Naive thymus-derived CD4-positive, alpha-beta T cell (primary cell): ENCODE measurements at regions not wholly inside any gene's neighbourhood (a gene's known extent, or its start where the extent isn't known, plus 50 kb on each side); places are given as distances from the start of the nearest gene placed in this dataset.
A peak's percentile ranks its signal among the peaks of the same experiment; 100 is the strongest.

Experiments
- ATAC-seq: fragments of 150-1000 bp; cut with Tn5 transposase; 2 replicates; pipeline ENCODE4 v1.10.0; 2021; ENCODE audit warnings: mild to moderate bottlenecking, moderate library complexity
- CTCF ChIA-PET: fragments of 350-600 bp; sonication (Branson Sonifier 250); formaldehyde crosslinking; loops from one replicate; lab custom pipeline; 2021; ENCODE audit warnings: antibody characterized with exemption; lab: Charles Lee
- POLR2A ChIA-PET: fragments of 350-600 bp; sonication (Branson Sonifier 250); formaldehyde crosslinking; loops from one replicate; lab custom pipeline; 2021; ENCODE audit warnings: antibody characterized with exemption, inconsistent platforms; lab: Charles Lee
- DNase-seq, 9 donors: peaks; one replicate each; pipeline versions ENCODE4 v3.0.0 to v3.0.0-alpha.2; 2020 to 2022; ENCODE audit warnings: mixed read lengths in 1 of 9
- H3K27ac ChIP-seq: one replicate; pipeline ENCODE4 v1.7.0; 2013; ENCODE audit warnings: mild to moderate bottlenecking, low read depth, low read length, moderate library complexity
- H3K27me3 ChIP-seq, 2 donors: one replicate each; pipeline ENCODE4 v1.7.0; 2013; ENCODE audit warnings: low read length in 2 of 2, mild to moderate bottlenecking in 2 of 2, moderate library complexity in 2 of 2; ENCODE audit not compliant: control insufficient read depth in 2 of 2, insufficient read depth in 2 of 2
- H3K36me3 ChIP-seq, 3 experiments: 1 replicate in 2 of 3; 2 replicates in 1 of 3; pipeline ENCODE4 v1.7.0; 2013; ENCODE audit warnings: low read length in 3 of 3, mild to moderate bottlenecking in 3 of 3, moderate library complexity in 1 of 3; ENCODE audit not compliant: insufficient read depth in 3 of 3, control insufficient read depth in 2 of 3
- H3K4me1 ChIP-seq, 2 donors: one replicate each; pipeline ENCODE4 v1.7.0; 2013; ENCODE audit warnings: low read length in 2 of 2, mild to moderate bottlenecking in 2 of 2, moderate library complexity in 1 of 2; ENCODE audit not compliant: control insufficient read depth in 2 of 2, insufficient read depth in 2 of 2
- H3K4me3 ChIP-seq: 2 replicates; pipeline ENCODE4 v1.7.0; 2013; ENCODE audit warnings: mild to moderate bottlenecking, low read length
- H3K9me3 ChIP-seq, 3 experiments: 1 replicate in 2 of 3; 2 replicates in 1 of 3; pipeline ENCODE4 v1.7.0; 2013; ENCODE audit warnings: low read length in 3 of 3; ENCODE audit not compliant: control insufficient read depth in 2 of 3
- H3K27ac Mint-ChIP-seq, 9 donors: one replicate each; pipeline ENCODE4 v1.8.0; 2020 to 2022; ENCODE audit warnings: mixed read lengths in 9 of 9, mild to moderate bottlenecking in 8 of 9, moderate library complexity in 5 of 9, inconsistent platforms in 2 of 9
- H3K27me3 Mint-ChIP-seq, 5 donors: one replicate each; pipeline ENCODE4 v1.8.0; 2021 to 2022; ENCODE audit warnings: mixed read lengths in 5 of 5, mild to moderate bottlenecking in 1 of 5
- H3K36me3 Mint-ChIP-seq, 5 donors: one replicate each; pipeline ENCODE4 v1.8.0; 2020 to 2022; ENCODE audit warnings: mixed read lengths in 5 of 5, mild to moderate bottlenecking in 3 of 5, inconsistent platforms in 1 of 5
- H3K4me1 Mint-ChIP-seq, 7 donors: one replicate each; pipeline ENCODE4 v1.8.0; 2020 to 2022; ENCODE audit warnings: mixed read lengths in 7 of 7, mild to moderate bottlenecking in 3 of 7, inconsistent platforms in 1 of 7
- H3K4me3 Mint-ChIP-seq, 10 donors: one replicate each; pipeline ENCODE4 v1.8.0; 2020 to 2022; ENCODE audit warnings: mild to moderate bottlenecking in 10 of 10, mixed read lengths in 10 of 10, moderate library complexity in 6 of 10, inconsistent platforms in 2 of 10
- H3K9me3 Mint-ChIP-seq, 11 donors: one replicate each; pipeline ENCODE4 v1.8.0; 2020 to 2022; ENCODE audit warnings: mixed read lengths in 11 of 11, mild to moderate bottlenecking in 4 of 11, inconsistent platforms in 1 of 11, moderate library complexity in 1 of 11
- intact Hi-C, 2 donors: fragments of 100-400 bp; cut with micrococcal nuclease; formaldehyde crosslinking; loops; one replicate each; pipeline ENCODE4 v1.15.1; 2023

DNA sequence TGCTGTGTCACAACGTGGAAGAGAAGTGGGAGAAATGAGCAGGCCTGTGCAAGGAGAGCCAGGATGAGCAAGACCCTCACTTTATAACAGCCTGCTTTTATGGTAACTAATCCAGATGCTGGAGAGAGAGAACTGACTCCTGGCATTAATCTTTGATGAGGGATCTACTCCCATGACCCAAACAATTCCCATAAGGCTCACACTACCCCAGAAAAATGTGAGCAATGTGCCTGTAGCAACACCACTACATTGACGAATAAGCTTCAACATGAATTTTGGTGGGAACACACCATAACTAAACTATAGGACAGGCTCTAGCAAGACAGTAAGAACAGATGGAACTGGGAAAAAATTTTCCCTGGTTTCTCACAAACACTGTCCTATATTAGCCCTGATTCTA is 173.6 kb upstream of the PRSS58 start:
- ChIA-PET POLR2A (interaction anchor here (0.7 kb wide), 1 partner anchor 10 kb away, joined by 3 read pairs; no protein-coding TSS in a partner anchor), CTCF (interaction anchor here (0.7 kb wide), 1 partner anchor 85 kb away, joined by 3 read pairs; no protein-coding TSS in a partner anchor)
- Histone ChIP-seq H3K36me3 (no peaks in the 10 kb centered on the region), H3K9me3 (no peaks in the 10 kb centered on the region), H3K27ac (no peak overlapping the region), H3K4me1 (peaks cover 6 to 11% of the 10 kb centered on the region in 2 donors), H3K27me3 (no peaks in the 10 kb centered on the region), H3K4me3 (no peak overlapping the region)
- DNase-seq (no peak), ATAC-seq (no peak)
- no peak overlapping the region for H3K4me3 Mint-ChIP-seq
- H3K9me3 Mint-ChIP-seq, result no peaks in the 10 kb centered on the region
- H3K4me1 Mint-ChIP-seq, result peaks cover 16 to 48% (median 40%) of the 10 kb centered on the region in 7 donors
- intact Hi-C loops, result loop anchor here in 1 of 2 donors (10.0 kb wide), 1 partner anchor 783 kb away; no protein-coding TSS in a partner anchor
- peak overlapping the region in 1 of 9 donors; percentile 40 for H3K27ac Mint-ChIP-seq
- H3K27me3 Mint-ChIP-seq, result peaks cover 0 to 20% (median 0%) of the 10 kb centered on the region in 5 donors
- H3K36me3 Mint-ChIP-seq, result no peaks in the 10 kb centered on the region

GRCh38 chr7:142428094-142428493 is 170.2 kb upstream of the PRSS58 start:
- Mint-ChIP-seq H3K4me1 (peaks cover 4 to 16% (median 10%) of the 10 kb centered on the region in 7 donors), H3K27ac (no peak overlapping the region)

GRCh38 chr7:142425281-142425680 is 167.4 kb upstream of the PRSS58 start:
- Mint-ChIP-seq H3K27me3 (peaks cover 0 to 17% (median 0%) of the 10 kb centered on the region in 5 donors), H3K9me3 (no peaks in the 10 kb centered on the region), H3K4me3 (peak overlapping the region in 2 of 10 donors; percentile 2 to 32), H3K27ac (peak overlapping the region in 3 of 9 donors; percentile 0 to 12 (median 10)), H3K36me3 (no peaks in the 10 kb centered on the region), H3K4me1 (peaks cover 3 to 17% (median 8%) of the 10 kb centered on the region in 7 donors)
- H3K27me3 ChIP-seq, result no peaks in the 10 kb centered on the region
- H3K36me3 ChIP-seq, result no peaks in the 10 kb centered on the region
- CTCF ChIA-PET, result interaction anchor here (1.0 kb wide), 1 partner anchor 411 kb away, joined by 3 read pairs; no protein-coding TSS in a partner anchor
- H3K4me1 ChIP-seq, result no peaks in the 10 kb centered on the region
- POLR2A ChIA-PET, result interaction anchor here (0.8 to 1.7 kb wide), 2 partner anchors 11 to 383 kb away, joined by 5 read pairs; no protein-coding TSS in a partner anchor
- H3K9me3 ChIP-seq, result no peaks in the 10 kb centered on the region
- ATAC-seq (no peak), DNase-seq (no peak)
- intact Hi-C loops, result no loop called here
- H3K4me3 ChIP-seq, result no peak overlapping the region
- no peak overlapping the region for H3K27ac ChIP-seq

More at GRCh38 chr7:142428094-142428493, 170.2 kb upstream of the PRSS58 start:
- H3K4me1 ChIP-seq, result no peaks in the 10 kb centered on the region
- ChIA-PET CTCF (interaction anchor here (0.8 kb wide), 1 partner anchor 21 kb away, joined by 3 read pairs; no protein-coding TSS in a partner anchor), POLR2A (no interaction called here)
- no peak overlapping the region for H3K4me3 ChIP-seq
- DNase-seq (no peak), ATAC-seq (no peak)
- no peaks in the 10 kb centered on the region for H3K36me3 ChIP-seq
- no peaks in the 10 kb centered on the region for H3K36me3 Mint-ChIP-seq
- H3K9me3 ChIP-seq, result no peaks in the 10 kb centered on the region
- no peak overlapping the region for H3K27ac ChIP-seq
- no peak overlapping the region for H3K4me3 Mint-ChIP-seq
- no peaks in the 10 kb centered on the region for H3K9me3 Mint-ChIP-seq
- peaks cover 0 to 20% (median 0%) of the 10 kb centered on the region in 5 donors for H3K27me3 Mint-ChIP-seq
- intact Hi-C loops, result no loop called here
- no peaks in the 10 kb centered on the region for H3K27me3 ChIP-seq

DNA sequence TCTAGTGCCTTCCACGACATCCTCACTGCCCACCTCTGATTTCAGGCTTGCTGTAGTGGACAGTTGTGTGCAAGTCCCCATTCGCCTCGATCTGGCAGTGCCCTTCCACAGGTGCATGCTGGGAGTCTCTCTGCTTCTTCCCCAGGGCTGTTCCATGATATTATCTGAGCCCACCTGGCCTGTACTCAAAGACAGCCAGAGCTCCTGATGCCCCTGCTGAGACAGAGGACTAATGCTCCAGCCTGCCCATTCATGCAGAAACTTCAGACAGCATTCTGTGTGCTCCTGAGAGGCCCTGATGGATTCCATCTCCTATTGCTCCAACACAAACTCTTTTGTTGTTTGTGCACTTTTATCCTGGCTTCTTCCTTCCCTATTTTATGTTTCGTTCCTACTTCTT is 164.8 kb upstream of the PRSS58 start:
- H3K27ac Mint-ChIP-seq, result peak overlapping the region in 1 of 9 donors; percentile 73
- no peaks in the 10 kb centered on the region for H3K27me3 ChIP-seq
- H3K36me3 ChIP-seq, result no peaks in the 10 kb centered on the region
- CTCF ChIA-PET, result interaction anchor here (0.7 to 1.2 kb wide), 4 partner anchors 61 to 818 kb away, joined by 3 to 7 read pairs (median 4); no protein-coding TSS in a partner anchor
- no peaks in the 10 kb centered on the region for H3K4me1 ChIP-seq
- ATAC-seq (no peak), DNase-seq (no peak)
- H3K36me3 Mint-ChIP-seq, result no peaks in the 10 kb centered on the region
- POLR2A ChIA-PET, result no interaction called here
- H3K27ac ChIP-seq, result no peak overlapping the region
- H3K9me3 Mint-ChIP-seq, result no peaks in the 10 kb centered on the region
- intact Hi-C loops, result no loop called here
- no peaks in the 10 kb centered on the region for H3K9me3 ChIP-seq
- H3K4me3 ChIP-seq, result no peak overlapping the region
- H3K4me3 Mint-ChIP-seq, result no peak overlapping the region
- H3K4me1 Mint-ChIP-seq, result peaks cover 0 to 16% (median 13%) of the 10 kb centered on the region in 7 donors
- H3K27me3 Mint-ChIP-seq, result peaks cover 0 to 10% (median 0%) of the 10 kb centered on the region in 5 donors

GRCh38 chr7:142420554-142421362 is 162.9 kb upstream of the PRSS58 start:
- Histone ChIP-seq H3K36me3 (no peaks in the 10 kb centered on the region), H3K27ac (no peak overlapping the region), H3K4me1 (no peaks in the 10 kb centered on the region), H3K4me3 (no peak overlapping the region), H3K9me3 (no peaks in the 10 kb centered on the region), H3K27me3 (no peaks in the 10 kb centered on the region)
- peaks cover 0 to 15% (median 13%) of the 10 kb centered on the region in 7 donors for H3K4me1 Mint-ChIP-seq
- DNase-seq (no peak), ATAC-seq (peak; percentile 57)
- no peaks in the 10 kb centered on the region for H3K36me3 Mint-ChIP-seq
- peak overlapping the region in 1 of 10 donors; percentile 38 for H3K4me3 Mint-ChIP-seq
- peak overlapping the region in 1 of 9 donors; percentile 39 for H3K27ac Mint-ChIP-seq
- ChIA-PET POLR2A (interaction anchor here (0.6 to 0.9 kb wide), 3 partner anchors 11 to 390 kb away, joined by 3 read pairs; no protein-coding TSS in a partner anchor), CTCF (interaction anchor here (0.6 to 0.7 kb wide), 2 partner anchors 15 to 390 kb away, joined by 3 read pairs; no protein-coding TSS in a partner anchor)
- H3K9me3 Mint-ChIP-seq, result peaks cover 0 to 2% (median 0%) of the 10 kb centered on the region in 11 donors
- intact Hi-C loops, result no loop called here
- H3K27me3 Mint-ChIP-seq, result peaks cover 0 to 8% (median 0%) of the 10 kb centered on the region in 5 donors

DNA sequence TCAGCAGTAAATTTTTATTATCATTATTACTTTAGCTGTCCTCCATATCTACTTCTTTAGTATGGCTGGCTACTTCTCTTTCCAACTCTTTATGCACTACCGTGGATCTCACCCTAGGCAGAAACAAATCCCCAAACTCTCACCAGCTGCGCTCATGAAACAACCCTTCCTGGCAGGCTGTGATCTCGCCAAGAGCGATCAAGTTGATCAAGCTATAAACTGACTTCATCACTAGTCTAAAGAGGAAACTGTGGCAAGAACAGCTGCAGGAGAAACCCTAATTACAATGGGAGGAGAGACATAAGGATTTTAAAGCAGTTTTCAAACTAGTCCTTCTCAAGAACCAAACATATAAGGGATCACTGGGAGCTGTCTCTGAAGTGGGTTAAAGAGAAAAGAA is 160.5 kb upstream of the PRSS58 start:
- peak overlapping the region in 3 of 10 donors; percentile 16 to 33 (median 27) for H3K4me3 Mint-ChIP-seq
- ATAC-seq, result no peak

More for the DNA sequence above, 160.5 kb upstream of the PRSS58 start:
- H3K27me3 ChIP-seq, result no peaks in the 10 kb centered on the region
- no peaks in the 10 kb centered on the region for H3K9me3 ChIP-seq
- CTCF ChIA-PET, result interaction anchor here (0.8 to 1.7 kb wide), 6 partner anchors 16 to 66 kb away, joined by 3 to 5 read pairs (median 3); no protein-coding TSS in a partner anchor
- Mint-ChIP-seq H3K9me3 (peaks cover 0 to 2% (median 0%) of the 10 kb centered on the region in 11 donors), H3K36me3 (no peaks in the 10 kb centered on the region), H3K27ac (peak overlapping the region in 2 of 9 donors; percentile 29 to 35), H3K4me1 (peaks cover 0 to 15% (median 8%) of the 10 kb centered on the region in 7 donors), H3K27me3 (peaks cover 0 to 8% (median 0%) of the 10 kb centered on the region in 5 donors)
- H3K27ac ChIP-seq, result no peak overlapping the region
- no peak overlapping the region for H3K4me3 ChIP-seq
- POLR2A ChIA-PET, result interaction anchor here (0.8 kb wide), 1 partner anchor 9 kb away, joined by 4 read pairs; no protein-coding TSS in a partner anchor
- H3K36me3 ChIP-seq, result no peaks in the 10 kb centered on the region
- H3K4me1 ChIP-seq, result no peaks in the 10 kb centered on the region
- no peak for DNase-seq
- intact Hi-C loops, result loop anchor here in 1 of 2 donors (10.0 kb wide), 1 partner anchor 586 kb away; no protein-coding TSS in a partner anchor
